ENCODE measurements at regions not wholly inside any gene's neighbourhood (a gene's known extent, or its start where the extent isn't known, plus 50 kb on each side); places are given as distances from the start of the nearest gene placed in this dataset.

- WGBS, 2 donors = 13 to 28% methylated on average over 2 of the region's 2 CpGs
Observed at GRCh38 chr1:216884614-216885229, 161.5 kb upstream of the ESRRG start.

GRCh38 chr1:216883518-216883917 is 160.3 kb upstream of the ESRRG start:
- no peak overlapping the region for H3K27ac ChIP-seq
- H3K4me1 ChIP-seq = no peaks in the 10 kb centered on the region
- no peaks in the 10 kb centered on the region for H3K36me3 ChIP-seq
- no peaks in the 10 kb centered on the region for H3K27me3 ChIP-seq
- H3K4me3 ChIP-seq = no peak overlapping the region
- no peak for DNase-seq
- TF ChIP-seq CTCF (IDR thresholded peaks at IDR 0.05) (no peak), POLR2A (IDR thresholded peaks at IDR 0.05) (no peak)
- no peaks in the 10 kb centered on the region for H3K9me3 ChIP-seq
- intact Hi-C loops (cut with DNase I) = no loop called here
- 80 to 84% methylated on average over 2 of the region's 2 CpGs for whole genome bisulfite sequencing, 2 donors

More at GRCh38 chr1:216884614-216885229, 161.5 kb upstream of the ESRRG start:
- no peaks in the 10 kb centered on the region for H3K36me3 ChIP-seq
- TF ChIP-seq CTCF (IDR thresholded peaks at IDR 0.05) (no peak), POLR2A (IDR thresholded peaks at IDR 0.05) (no peak)
- no peaks in the 10 kb centered on the region for H3K4me1 ChIP-seq
- H3K27ac ChIP-seq = no peak overlapping the region
- intact Hi-C loops (cut with DNase I) = no loop called here
- no peak overlapping the region for H3K4me3 ChIP-seq
- no peaks in the 10 kb centered on the region for H3K27me3 ChIP-seq
- no peak for DNase-seq
- H3K9me3 ChIP-seq = no peaks in the 10 kb centered on the region

- DNase-seq = no peak
- no peaks in the 10 kb centered on the region for H3K36me3 ChIP-seq
Observed at GRCh38 chr1:216881695-216882094, 158.5 kb upstream of the ESRRG start.

GRCh38 chr1:216866714-216867113 is 143.5 kb upstream of the ESRRG start:
- H3K4me3 ChIP-seq = no peak overlapping the region
- 47 to 57% methylated on average over 2 of the region's 2 CpGs for WGBS, 2 donors

More at GRCh38 chr1:216881695-216882094, 158.5 kb upstream of the ESRRG start:
- intact Hi-C loops (cut with DNase I) = no loop called here
- H3K4me1 ChIP-seq = no peaks in the 10 kb centered on the region
- 84 to 95% methylated on average over 2 of the region's 2 CpGs for WGBS, 2 donors
- TF ChIP-seq CTCF (IDR thresholded peaks at IDR 0.05) = no peak
- no peak for TF ChIP-seq POLR2A (IDR thresholded peaks at IDR 0.05)
- no peaks in the 10 kb centered on the region for H3K27me3 ChIP-seq
- H3K9me3 ChIP-seq = no peaks in the 10 kb centered on the region
- no peak overlapping the region for H3K4me3 ChIP-seq
- no peak overlapping the region for H3K27ac ChIP-seq

GRCh38 chr1:216855810-216856209 is 132.6 kb upstream of the ESRRG start:
- Histone ChIP-seq H3K27ac (no peak overlapping the region), H3K27me3 (no peaks in the 10 kb centered on the region), H3K4me3 (no peak overlapping the region), H3K4me1 (no peaks in the 10 kb centered on the region), H3K9me3 (no peaks in the 10 kb centered on the region), H3K36me3 (no peaks in the 10 kb centered on the region)
- WGBS, 2 donors = 79 to 84% methylated on average over 3 of the region's 3 CpGs
- TF ChIP-seq CTCF (IDR thresholded peaks at IDR 0.05) = no peak
- TF ChIP-seq POLR2A (IDR thresholded peaks at IDR 0.05) = no peak
- intact Hi-C loops (cut with DNase I) = no loop called here
- DNase-seq = no peak

More at GRCh38 chr1:216866714-216867113, 143.5 kb upstream of the ESRRG start:
- Histone ChIP-seq H3K27me3 (no peaks in the 10 kb centered on the region), H3K27ac (no peak overlapping the region), H3K4me1 (no peaks in the 10 kb centered on the region), H3K36me3 (no peaks in the 10 kb centered on the region), H3K9me3 (no peaks in the 10 kb centered on the region)
- intact Hi-C loops (cut with DNase I) = no loop called here
- TF ChIP-seq POLR2A (IDR thresholded peaks at IDR 0.05) (no peak), CTCF (IDR thresholded peaks at IDR 0.05) (no peak)
- DNase-seq = no peak
